ENCODE measurements at regions not wholly inside any gene's neighbourhood (a gene's known extent, or its start where the extent isn't known, plus 50 kb on each side); places are given as distances from the start of the nearest gene placed in this dataset.

DNA sequence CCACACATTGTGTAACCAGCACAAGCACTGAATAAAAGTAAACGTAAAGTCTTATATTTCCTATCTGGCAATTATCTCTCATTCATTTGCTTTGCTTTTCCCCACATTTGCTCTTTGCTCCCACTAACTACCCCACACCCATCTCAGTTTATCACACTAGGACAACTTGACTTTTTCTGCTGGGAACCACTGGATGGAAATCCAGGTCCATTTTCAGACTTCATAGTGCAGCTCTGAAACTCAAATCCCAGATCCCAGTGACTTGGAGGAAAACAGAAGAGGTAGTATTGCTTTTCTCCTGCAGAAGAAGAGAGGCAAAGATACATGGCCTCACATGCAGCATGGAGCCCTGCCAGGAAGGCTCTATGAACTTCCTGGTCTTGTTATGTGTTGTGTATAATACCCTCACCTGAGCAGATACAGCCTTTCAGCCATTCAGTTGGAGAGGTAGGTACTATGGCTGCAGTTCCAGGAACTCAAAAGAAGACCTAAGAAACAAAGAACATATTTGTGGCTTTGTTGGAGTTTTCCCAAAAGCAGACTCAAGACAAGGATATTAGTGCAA is 90.0 kb upstream of the NIPBL start:
- Histone ChIP-seq H3K4me2 (ENCODE audit: insufficient read depth, low read length) (no peak overlapping the region), H3K36me3 (ENCODE audit: insufficient read depth, low read length) (no peaks in the 10 kb centered on the region), H3K27me3 (ENCODE audit: insufficient read depth, low read length) (peaks cover 12% of the 10 kb centered on the region), H2AFZ (ENCODE audit: low read length) (no peak overlapping the region), H3K79me2 (ENCODE audit: insufficient read depth, low read length) (no peaks in the 10 kb centered on the region), H3K4me1 (ENCODE audit: insufficient read depth, low read length) (no peaks in the 10 kb centered on the region), H4K20me1 (ENCODE audit: insufficient read depth, low read length) (no peaks in the 10 kb centered on the region), H3K9me3 (ENCODE audit: low read depth, low read length) (no peaks in the 10 kb centered on the region), H3K4me3 (ENCODE audit: insufficient read depth, low read length) (no peak overlapping the region), H3K27ac (ENCODE audit: low read depth, low read length) (no peak overlapping the region)
- DNase-seq (ENCODE audit: insufficient read length, low spot score, missing footprints): peak; percentile 76
- TF ChIP-seq, protein P1, sequence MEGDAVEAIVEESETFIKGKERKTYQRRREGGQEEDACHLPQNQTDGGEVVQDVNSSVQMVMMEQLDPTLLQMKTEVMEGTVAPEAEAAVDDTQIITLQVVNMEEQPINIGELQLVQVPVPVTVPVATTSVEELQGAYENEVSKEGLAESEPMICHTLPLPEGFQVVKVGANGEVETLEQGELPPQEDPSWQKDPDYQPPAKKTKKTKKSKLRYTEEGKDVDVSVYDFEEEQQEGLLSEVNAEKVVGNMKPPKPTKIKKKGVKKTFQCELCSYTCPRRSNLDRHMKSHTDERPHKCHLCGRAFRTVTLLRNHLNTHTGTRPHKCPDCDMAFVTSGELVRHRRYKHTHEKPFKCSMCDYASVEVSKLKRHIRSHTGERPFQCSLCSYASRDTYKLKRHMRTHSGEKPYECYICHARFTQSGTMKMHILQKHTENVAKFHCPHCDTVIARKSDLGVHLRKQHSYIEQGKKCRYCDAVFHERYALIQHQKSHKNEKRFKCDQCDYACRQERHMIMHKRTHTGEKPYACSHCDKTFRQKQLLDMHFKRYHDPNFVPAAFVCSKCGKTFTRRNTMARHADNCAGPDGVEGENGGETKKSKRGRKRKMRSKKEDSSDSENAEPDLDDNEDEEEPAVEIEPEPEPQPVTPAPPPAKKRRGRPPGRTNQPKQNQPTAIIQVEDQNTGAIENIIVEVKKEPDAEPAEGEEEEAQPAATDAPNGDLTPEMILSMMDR (IDR thresholded peaks at IDR 0.05; ENCODE audit: extremely low read depth, low read depth, low read length): no peak

- Histone ChIP-seq H4K20me1 (ENCODE audit: insufficient read depth, low read length) (no peaks in the 10 kb centered on the region), H3K4me3 (ENCODE audit: insufficient read depth, low read length) (no peak overlapping the region), H3K79me2 (ENCODE audit: insufficient read depth, low read length) (no peaks in the 10 kb centered on the region), H3K9me3 (ENCODE audit: low read depth, low read length) (no peaks in the 10 kb centered on the region), H3K27me3 (ENCODE audit: insufficient read depth, low read length) (peaks cover 17% of the 10 kb centered on the region), H3K4me1 (ENCODE audit: insufficient read depth, low read length) (no peaks in the 10 kb centered on the region), H2AFZ (ENCODE audit: low read length) (no peak overlapping the region), H3K27ac (ENCODE audit: low read depth, low read length) (no peak overlapping the region), H3K4me2 (ENCODE audit: insufficient read depth, low read length) (no peak overlapping the region), H3K36me3 (ENCODE audit: insufficient read depth, low read length) (no peaks in the 10 kb centered on the region)
- TF ChIP-seq, protein P1 (IDR thresholded peaks at IDR 0.05; ENCODE audit: extremely low read depth, low read depth, low read length): no peak
- DNase-seq (ENCODE audit: insufficient read length, low spot score, missing footprints): no peak
These were observed 89.0 kb upstream of the NIPBL start for GRCh38 chr5:36787365-36788093.

- no peak overlapping the region for H3K4me3 ChIP-seq (ENCODE audit: insufficient read depth, low read length)
- no peaks in the 10 kb centered on the region for H4K20me1 ChIP-seq (ENCODE audit: insufficient read depth, low read length)
- DNase-seq (ENCODE audit: insufficient read length, low spot score, missing footprints): no peak
- TF ChIP-seq, protein P1 (IDR thresholded peaks at IDR 0.05; ENCODE audit: extremely low read depth, low read depth, low read length): no peak
- no peaks in the 10 kb centered on the region for H3K79me2 ChIP-seq (ENCODE audit: insufficient read depth, low read length)
- H3K27me3 ChIP-seq (ENCODE audit: insufficient read depth, low read length): peaks cover 16% of the 10 kb centered on the region
- H3K27ac ChIP-seq (ENCODE audit: low read depth, low read length): no peak overlapping the region
- no peak overlapping the region for H3K4me2 ChIP-seq (ENCODE audit: insufficient read depth, low read length)
- no peak overlapping the region for H2AFZ ChIP-seq (ENCODE audit: low read length)
- no peaks in the 10 kb centered on the region for H3K36me3 ChIP-seq (ENCODE audit: insufficient read depth, low read length)
- no peaks in the 10 kb centered on the region for H3K9me3 ChIP-seq (ENCODE audit: low read depth, low read length)
- H3K4me1 ChIP-seq (ENCODE audit: insufficient read depth, low read length): no peaks in the 10 kb centered on the region
These were observed 85.7 kb upstream of the NIPBL start for GRCh38 chr5:36790847-36791246.

- Histone ChIP-seq H3K4me3 (ENCODE audit: insufficient read depth, low read length) (no peak overlapping the region), H3K36me3 (ENCODE audit: insufficient read depth, low read length) (no peaks in the 10 kb centered on the region), H3K27ac (ENCODE audit: low read depth, low read length) (no peak overlapping the region), H4K20me1 (ENCODE audit: insufficient read depth, low read length) (no peaks in the 10 kb centered on the region), H3K4me2 (ENCODE audit: insufficient read depth, low read length) (no peak overlapping the region), H2AFZ (ENCODE audit: low read length) (no peak overlapping the region), H3K9me3 (ENCODE audit: low read depth, low read length) (no peaks in the 10 kb centered on the region), H3K4me1 (ENCODE audit: insufficient read depth, low read length) (no peaks in the 10 kb centered on the region), H3K27me3 (ENCODE audit: insufficient read depth, low read length) (peaks cover 16% of the 10 kb centered on the region), H3K79me2 (ENCODE audit: insufficient read depth, low read length) (no peaks in the 10 kb centered on the region)
- peak; percentile 22 for DNase-seq (ENCODE audit: insufficient read length, low spot score, missing footprints)
- TF ChIP-seq, protein P1 (IDR thresholded peaks at IDR 0.05; ENCODE audit: extremely low read depth, low read depth, low read length): no peak
These were observed 83.9 kb upstream of the NIPBL start for GRCh38 chr5:36792560-36793180.

Data from osteoblast (primary cell).